Mucosa of descending colon (tissue), 3 donors: ENCODE measurements at regions not wholly inside any gene's neighbourhood (a gene's known extent, or its start where the extent isn't known, plus 50 kb on each side); places are given as distances from the start of the nearest gene placed in this dataset.

ENCODE experiments used
- ATAC-seq: fragments of 200-7000 bp; cut with Tn5 transposase; one replicate; pipeline ENCODE4 v1.9.1; 2020; ENCODE audit warnings: mild to moderate bottlenecking, moderate library complexity
- DNase-seq, 3 donors: peaks; one replicate each; pipeline ENCODE4 v3.0.0-alpha.2; 2020
- H3K36me3 ChIP-seq: fragments of 200-600 bp; one replicate; pipeline ENCODE4 v1.8.0; 2021; ENCODE audit warnings: low read depth, mild to moderate bottlenecking
- H3K4me1 ChIP-seq: fragments of 200-600 bp; one replicate; pipeline ENCODE4 v1.8.0; 2021; ENCODE audit warnings: low read depth, mild to moderate bottlenecking
- H3K4me3 ChIP-seq: fragments of 200-600 bp; one replicate; pipeline ENCODE4 v1.8.0; 2021; ENCODE audit warnings: mild to moderate bottlenecking
- H3K9me3 ChIP-seq: fragments of 200-600 bp; one replicate; pipeline ENCODE4 v1.8.0; 2021; ENCODE audit warnings: mild to moderate bottlenecking
- CTCF ChIP-seq: fragments of 200-600 bp; IDR thresholded peaks from one replicate; pipeline ENCODE4 v1.8.0; 2022; ENCODE audit warnings: antibody characterized with exemption, mild to moderate bottlenecking
- intact Hi-C, 2 donors: fragments of 100-400 bp; cut with DNase I in 1 of 2; cut with micrococcal nuclease in 1 of 2; formaldehyde crosslinking; loops; one replicate each; pipeline versions ENCODE4 v1.11.0 to v1.11.1; 2022; cut with DNase I, micrococcal nuclease
- donor health status: DM: no; HTN: no; CAD: no; lungs with moderate emphysema.
- donor health status: DM: no; HTN: no; CAD: no.
- donor health status: DM: no; HTN: yes; CAD: no.

GRCh38 chr11:26859416-26859815 is 134.5 kb upstream of the FIBIN start:
- intact Hi-C loops: no loop called here
- DNase-seq: no peak
- no peak for ATAC-seq
- Histone ChIP-seq H3K9me3 (no peaks in the 10 kb centered on the region), H3K4me3 (no peak overlapping the region), H3K36me3 (no peaks in the 10 kb centered on the region), H3K4me1 (no peaks in the 10 kb centered on the region)
- no peak for TF ChIP-seq CTCF

- Histone ChIP-seq H3K4me1 (no peaks in the 10 kb centered on the region), H3K9me3 (no peaks in the 10 kb centered on the region), H3K36me3 (no peaks in the 10 kb centered on the region), H3K4me3 (no peak overlapping the region)
- no peak for TF ChIP-seq CTCF
- no peak for ATAC-seq
- DNase-seq: no peak
- intact Hi-C loops: no loop called here
Measured at GRCh38 chr11:26860091-26860780, 133.7 kb upstream of the FIBIN start.

GRCh38 chr11:26860895-26861294 is 133.0 kb upstream of the FIBIN start:
- no peak overlapping the region for H3K4me3 ChIP-seq
- H3K9me3 ChIP-seq: no peaks in the 10 kb centered on the region
- TF ChIP-seq CTCF: no peak
- DNase-seq (no peak), ATAC-seq (no peak)
- no peaks in the 10 kb centered on the region for H3K4me1 ChIP-seq
- intact Hi-C loops: no loop called here
- no peaks in the 10 kb centered on the region for H3K36me3 ChIP-seq

- intact Hi-C loops: no loop called here
- DNase-seq (no peak), ATAC-seq (no peak)
Measured at GRCh38 chr11:26862801-26863200, 131.1 kb upstream of the FIBIN start.

GRCh38 chr11:26865703-26866102 is 128.2 kb upstream of the FIBIN start:
- no peak for TF ChIP-seq CTCF
- Histone ChIP-seq H3K4me3 (no peak overlapping the region), H3K36me3 (no peaks in the 10 kb centered on the region), H3K9me3 (peaks cover 2% of the 10 kb centered on the region), H3K4me1 (no peaks in the 10 kb centered on the region)
- intact Hi-C loops: no loop called here
- ATAC-seq (no peak), DNase-seq (no peak)

More at GRCh38 chr11:26862801-26863200, 131.1 kb upstream of the FIBIN start:
- no peaks in the 10 kb centered on the region for H3K4me1 ChIP-seq
- H3K4me3 ChIP-seq: no peak overlapping the region
- no peaks in the 10 kb centered on the region for H3K9me3 ChIP-seq
- no peak for TF ChIP-seq CTCF
- H3K36me3 ChIP-seq: no peaks in the 10 kb centered on the region

GRCh38 chr11:26867286-26867685 is 126.6 kb upstream of the FIBIN start:
- Histone ChIP-seq H3K36me3 (no peaks in the 10 kb centered on the region), H3K9me3 (peaks cover 2% of the 10 kb centered on the region), H3K4me1 (no peaks in the 10 kb centered on the region), H3K4me3 (no peak overlapping the region)
- no peak for ATAC-seq
- DNase-seq: no peak
- no peak for TF ChIP-seq CTCF
- intact Hi-C loops: no loop called here
